KOPT-K1 (cell line): ENCODE measurements at regions not wholly inside any gene's neighbourhood (a gene's known extent, or its start where the extent isn't known, plus 50 kb on each side); places are given as distances from the start of the nearest gene placed in this dataset.
"Not testable (repeated sequence)": the region's sequence is repeated elsewhere in the genome, so short reads cannot be mapped to it uniquely, and the experiment has no call there.

ENCODE experiments used
- H3K27ac ChIP-seq: fragments of 200-600 bp; sonication (generic); 2 replicates; pipeline ENCODE4 v1.5.1; 2016; ENCODE audit warnings: antibody characterized with exemption, mild to moderate bottlenecking, low read depth, low read length; ENCODE audit not compliant: poor library complexity, severe bottlenecking
- H3K36me3 ChIP-seq: fragments of 200-600 bp; sonication (generic); 2 replicates; pipeline ENCODE4 v1.5.1; 2017; ENCODE audit warnings: antibody characterized with exemption, mild to moderate bottlenecking, low read length, moderate library complexity; ENCODE audit not compliant: insufficient read depth
- H3K9me3 ChIP-seq: fragments of 200-600 bp; sonication (generic); 2 replicates; pipeline ENCODE4 v1.5.1; 2017; ENCODE audit warnings: antibody characterized with exemption, low read length, mild to moderate bottlenecking; ENCODE audit not compliant: insufficient read depth, poor library complexity, severe bottlenecking

GRCh38 chr1:147103416-147104155 is 68.7 kb downstream of the PRKAB2 start:
- H3K27ac ChIP-seq, H3K9me3 ChIP-seq, H3K36me3 ChIP-seq: not testable (repeated sequence)

- Histone ChIP-seq H3K27ac (no peak overlapping the region), H3K9me3 (no peaks in the 10 kb centered on the region), H3K36me3 (no peaks in the 10 kb centered on the region)
These were observed 73.1 kb downstream of the PRKAB2 start for GRCh38 chr1:147099192-147099591.

GRCh38 chr1:147098338-147098973 is 73.8 kb downstream of the PRKAB2 start:
- not testable (repeated sequence) for H3K27ac ChIP-seq, H3K9me3 ChIP-seq, H3K36me3 ChIP-seq

GRCh38 chr1:147095691-147096090 is 76.6 kb downstream of the PRKAB2 start:
- no peak overlapping the region for H3K27ac ChIP-seq
- H3K9me3 ChIP-seq, result no peaks in the 10 kb centered on the region
- no peaks in the 10 kb centered on the region for H3K36me3 ChIP-seq

GRCh38 chr1:147091801-147092200 is 80.5 kb downstream of the PRKAB2 start:
- H3K27ac ChIP-seq, result no peak overlapping the region
- H3K36me3 ChIP-seq, result no peaks in the 10 kb centered on the region
- peaks cover 6% of the 10 kb centered on the region for H3K9me3 ChIP-seq

- H3K27ac ChIP-seq, result no peak overlapping the region
- no peaks in the 10 kb centered on the region for H3K36me3 ChIP-seq
- H3K9me3 ChIP-seq, result peaks cover 6% of the 10 kb centered on the region
These were observed 82.8 kb downstream of the PRKAB2 start for GRCh38 chr1:147089457-147089856.

- no peak overlapping the region for H3K27ac ChIP-seq
- peaks cover 6% of the 10 kb centered on the region for H3K9me3 ChIP-seq
- no peaks in the 10 kb centered on the region for H3K36me3 ChIP-seq
These were observed 86.1 kb downstream of the PRKAB2 start for GRCh38 chr1:147086129-147086528.

GRCh38 chr1:147084273-147085096 is 87.8 kb downstream of the PRKAB2 start:
- Histone ChIP-seq H3K36me3 (no peaks in the 10 kb centered on the region), H3K9me3 (peaks cover 17% of the 10 kb centered on the region), H3K27ac (peak overlapping the region; percentile 81)

GRCh38 chr1:147083919-147084272 is 88.4 kb downstream of the PRKAB2 start:
- Histone ChIP-seq H3K36me3 (no peaks in the 10 kb centered on the region), H3K27ac (no peak overlapping the region), H3K9me3 (peaks cover 23% of the 10 kb centered on the region)

GRCh38 chr1:147080671-147081394 is 91.4 kb downstream of the PRKAB2 start:
- no peaks in the 10 kb centered on the region for H3K36me3 ChIP-seq
- H3K9me3 ChIP-seq, result peaks cover 36% of the 10 kb centered on the region
- H3K27ac ChIP-seq, result no peak overlapping the region

- Histone ChIP-seq H3K9me3 (peaks cover 36% of the 10 kb centered on the region), H3K36me3 (no peaks in the 10 kb centered on the region), H3K27ac (no peak overlapping the region)
These were observed 92.1 kb downstream of the PRKAB2 start for GRCh38 chr1:147080006-147080661.

GRCh38 chr1:147079400-147080005 is 92.8 kb downstream of the PRKAB2 start:
- peaks cover 36% of the 10 kb centered on the region for H3K9me3 ChIP-seq
- H3K36me3 ChIP-seq, result no peaks in the 10 kb centered on the region
- no peak overlapping the region for H3K27ac ChIP-seq

- H3K36me3 ChIP-seq, result no peaks in the 10 kb centered on the region
- no peak overlapping the region for H3K27ac ChIP-seq
- peaks cover 36% of the 10 kb centered on the region for H3K9me3 ChIP-seq
These were observed 93.5 kb downstream of the PRKAB2 start for GRCh38 chr1:147078606-147079399.
